ENCODE measurements at regions not wholly inside any gene's neighbourhood (a gene's known extent, or its start where the extent isn't known, plus 50 kb on each side); places are given as distances from the start of the nearest gene placed in this dataset.

DNA sequence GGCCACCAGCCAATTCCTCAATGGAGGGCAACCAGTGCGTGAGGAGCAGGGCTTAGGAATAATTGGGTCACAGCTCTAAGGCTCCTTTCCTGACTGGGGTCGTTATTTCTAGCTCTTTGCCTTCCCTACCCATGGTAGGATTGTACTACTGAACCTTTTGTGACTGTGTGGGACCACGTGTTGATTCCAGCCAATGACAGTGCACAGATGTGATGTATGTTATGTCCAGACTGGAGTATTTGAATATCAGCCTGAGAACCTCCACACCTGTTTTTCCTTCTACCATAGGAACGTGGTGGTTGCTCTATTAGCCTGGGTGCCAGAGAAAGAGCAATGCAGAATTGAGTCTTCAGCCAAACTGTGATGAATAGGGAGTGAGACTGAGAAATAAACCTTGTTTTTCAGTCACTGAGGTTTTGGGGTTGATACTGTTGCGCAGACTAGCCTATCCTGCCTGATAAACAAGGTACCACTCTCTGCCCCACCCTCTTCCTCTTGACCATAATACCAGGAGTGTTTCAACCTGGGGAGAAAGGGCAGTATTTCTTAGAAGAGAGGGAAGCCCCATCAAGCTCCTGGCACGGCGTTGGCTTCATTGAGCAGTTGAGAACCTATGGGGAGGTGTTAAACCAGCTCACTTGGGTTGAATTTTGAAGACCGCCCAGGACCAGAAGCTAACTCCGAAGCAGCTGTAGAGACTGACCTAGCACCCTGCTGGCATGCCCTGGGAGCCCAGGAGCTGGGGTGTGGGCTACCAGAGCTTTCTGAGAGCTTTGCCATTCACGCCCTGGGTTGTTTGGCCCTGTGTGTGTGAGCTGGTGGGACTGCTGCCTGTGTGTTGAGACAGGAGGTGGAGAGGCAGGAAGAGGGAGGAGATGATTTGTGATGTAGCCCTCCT lies 105.5 kb upstream of the BACH2 start:
- no peak for DNase-seq (ENCODE audit: low read depth)
- TF ChIP-seq, protein P1, sequence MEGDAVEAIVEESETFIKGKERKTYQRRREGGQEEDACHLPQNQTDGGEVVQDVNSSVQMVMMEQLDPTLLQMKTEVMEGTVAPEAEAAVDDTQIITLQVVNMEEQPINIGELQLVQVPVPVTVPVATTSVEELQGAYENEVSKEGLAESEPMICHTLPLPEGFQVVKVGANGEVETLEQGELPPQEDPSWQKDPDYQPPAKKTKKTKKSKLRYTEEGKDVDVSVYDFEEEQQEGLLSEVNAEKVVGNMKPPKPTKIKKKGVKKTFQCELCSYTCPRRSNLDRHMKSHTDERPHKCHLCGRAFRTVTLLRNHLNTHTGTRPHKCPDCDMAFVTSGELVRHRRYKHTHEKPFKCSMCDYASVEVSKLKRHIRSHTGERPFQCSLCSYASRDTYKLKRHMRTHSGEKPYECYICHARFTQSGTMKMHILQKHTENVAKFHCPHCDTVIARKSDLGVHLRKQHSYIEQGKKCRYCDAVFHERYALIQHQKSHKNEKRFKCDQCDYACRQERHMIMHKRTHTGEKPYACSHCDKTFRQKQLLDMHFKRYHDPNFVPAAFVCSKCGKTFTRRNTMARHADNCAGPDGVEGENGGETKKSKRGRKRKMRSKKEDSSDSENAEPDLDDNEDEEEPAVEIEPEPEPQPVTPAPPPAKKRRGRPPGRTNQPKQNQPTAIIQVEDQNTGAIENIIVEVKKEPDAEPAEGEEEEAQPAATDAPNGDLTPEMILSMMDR (IDR thresholded peaks at IDR 0.05; ENCODE audit: control insufficient read depth, extremely low read depth, insufficient read depth): no peak
- H3K4me3 ChIP-seq (ENCODE audit: low read depth, low read length): no peak overlapping the region

DNA sequence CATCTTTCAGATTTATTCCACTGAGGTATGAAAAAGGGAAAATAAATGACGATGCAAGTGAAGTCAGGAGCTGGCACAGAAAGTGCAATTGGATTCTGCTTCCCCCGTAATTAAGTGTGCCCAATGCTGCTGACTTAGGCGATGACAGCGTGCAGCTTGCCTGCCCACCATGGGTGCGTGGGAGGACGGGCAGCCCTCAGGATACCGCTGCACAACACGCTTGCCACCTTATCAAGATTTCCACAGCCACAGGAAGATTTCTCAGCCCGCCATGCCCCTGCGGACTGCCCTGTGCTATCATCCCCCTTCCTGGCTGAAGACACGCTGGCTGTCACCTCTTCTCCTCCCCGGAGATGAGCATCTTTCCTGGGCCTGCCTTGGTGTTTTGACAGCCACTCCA lies 103.3 kb upstream of the BACH2 start:
- TF ChIP-seq, protein P1 (IDR thresholded peaks at IDR 0.05; ENCODE audit: control insufficient read depth, extremely low read depth, insufficient read depth): no peak
- H3K4me3 ChIP-seq (ENCODE audit: low read depth, low read length): no peak overlapping the region
- DNase-seq (ENCODE audit: low read depth): no peak

DNA sequence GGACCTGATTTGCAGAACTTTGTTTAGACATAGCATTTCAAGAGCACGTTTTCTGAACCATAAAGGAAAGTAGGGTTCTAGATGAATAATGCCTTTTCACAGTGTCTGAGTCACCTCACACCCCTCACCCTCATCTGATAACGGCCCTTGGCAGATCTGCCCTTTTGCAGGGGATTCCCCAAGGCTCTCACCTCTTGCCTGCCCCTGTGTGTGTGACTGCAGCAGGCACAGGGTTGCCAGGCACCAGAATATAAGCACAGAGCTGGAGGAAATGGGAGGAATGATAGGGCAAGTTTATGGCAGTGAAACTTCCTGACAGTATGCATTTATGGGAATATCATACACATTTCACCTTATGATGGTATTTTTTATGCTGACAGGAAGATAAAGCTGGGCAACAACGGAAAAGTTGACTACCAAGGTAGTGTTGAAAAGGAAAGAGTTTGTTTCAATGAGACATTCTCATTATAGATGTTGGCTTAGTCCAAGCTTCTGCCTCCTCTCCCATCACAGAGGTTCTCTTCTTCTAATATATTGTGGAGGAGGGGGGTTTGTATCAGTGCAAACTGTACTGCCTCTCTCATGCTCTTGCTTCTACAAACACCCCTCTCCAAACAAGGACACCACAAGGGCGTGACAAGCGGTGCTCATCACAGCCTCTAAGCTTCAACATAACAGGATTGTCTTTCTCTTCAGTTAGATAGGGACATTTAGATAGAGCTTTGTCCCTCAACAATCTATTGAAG lies 101.5 kb upstream of the BACH2 start:
- H3K4me3 ChIP-seq (ENCODE audit: low read depth, low read length): no peak overlapping the region
- DNase-seq (ENCODE audit: low read depth): no peak
- TF ChIP-seq, protein P1 (IDR thresholded peaks at IDR 0.05; ENCODE audit: control insufficient read depth, extremely low read depth, insufficient read depth): no peak

DNA sequence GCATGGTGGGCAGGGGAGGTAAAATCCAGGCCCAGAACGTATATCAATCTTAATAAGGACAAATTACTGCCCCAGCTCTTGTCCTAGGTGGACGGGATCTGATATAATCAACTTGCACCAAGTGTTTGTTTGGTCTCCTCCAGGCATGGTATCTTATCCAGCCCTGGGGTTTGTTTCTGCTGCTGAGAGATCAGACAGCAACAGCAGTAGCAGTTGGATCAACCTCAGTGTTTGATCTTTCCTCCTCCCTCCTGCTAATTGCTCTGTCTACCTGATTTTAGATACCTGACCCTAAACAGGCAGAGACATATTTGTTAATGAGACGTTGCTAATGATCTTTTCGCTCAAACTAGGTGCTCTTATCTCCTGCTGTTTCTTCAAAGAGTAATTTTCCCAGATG lies 100.4 kb upstream of the BACH2 start:
- DNase-seq (ENCODE audit: low read depth): no peak
- TF ChIP-seq, protein P1 (IDR thresholded peaks at IDR 0.05; ENCODE audit: control insufficient read depth, extremely low read depth, insufficient read depth): no peak
- H3K4me3 ChIP-seq (ENCODE audit: low read depth, low read length): no peak overlapping the region

DNA sequence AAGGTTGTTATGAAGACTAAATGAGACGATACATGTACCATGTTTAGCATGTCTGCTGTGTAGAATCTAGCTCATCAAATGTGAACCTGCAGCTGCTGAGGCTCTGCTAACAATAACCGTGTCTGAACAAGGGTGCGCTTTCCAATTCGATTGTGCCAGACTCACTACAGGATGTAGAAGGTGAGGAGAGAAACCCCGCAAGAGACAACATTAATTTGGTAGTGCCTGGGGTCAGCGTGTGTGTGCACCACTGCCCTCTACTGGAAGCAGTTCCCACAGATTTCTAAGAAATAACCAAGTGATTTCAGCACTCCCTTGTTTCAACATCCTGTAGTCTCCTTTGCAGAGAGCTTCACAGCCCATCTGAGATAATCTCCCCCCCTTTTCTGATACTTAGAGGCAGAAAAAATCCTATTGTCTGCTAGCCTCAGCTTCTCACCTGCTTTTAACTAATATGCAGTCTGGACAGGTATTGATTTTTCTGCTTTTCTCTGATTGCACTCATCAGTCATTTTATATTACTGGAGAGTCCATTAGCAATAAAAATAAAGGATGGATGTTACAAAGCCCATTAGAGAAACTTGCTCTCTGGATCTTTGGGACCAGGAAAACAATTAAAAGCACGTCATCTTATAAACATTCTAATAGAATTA lies 96.7 kb upstream of the BACH2 start:
- TF ChIP-seq, protein P1 (IDR thresholded peaks at IDR 0.05; ENCODE audit: control insufficient read depth, extremely low read depth, insufficient read depth): peak; percentile 52
- H3K4me3 ChIP-seq (ENCODE audit: low read depth, low read length): no peak overlapping the region
- no peak for DNase-seq (ENCODE audit: low read depth)

DNA sequence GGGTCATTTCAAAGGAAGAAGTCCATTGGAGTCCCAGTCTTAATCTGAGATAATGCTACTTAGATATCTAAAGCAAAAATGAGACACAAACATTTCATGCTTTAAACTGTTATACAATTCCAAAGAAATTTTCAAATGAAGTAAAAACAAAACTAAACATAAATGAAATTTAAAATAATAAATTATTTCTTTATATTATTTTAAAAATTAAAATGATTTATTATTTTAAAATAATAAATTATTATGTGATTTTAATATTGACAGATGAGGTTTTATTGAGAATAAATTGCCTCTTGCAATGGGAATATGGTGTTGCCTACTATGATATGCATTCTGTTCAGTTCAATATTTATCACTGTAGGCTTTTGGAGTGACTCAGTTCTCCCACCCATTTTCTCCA lies 93.7 kb upstream of the BACH2 start:
- TF ChIP-seq, protein P1 (IDR thresholded peaks at IDR 0.05; ENCODE audit: control insufficient read depth, extremely low read depth, insufficient read depth): no peak
- no peak overlapping the region for H3K4me3 ChIP-seq (ENCODE audit: low read depth, low read length)

More for the DNA sequence above, 93.7 kb upstream of the BACH2 start:
- no peak for DNase-seq (ENCODE audit: low read depth)
